CD14-positive monocyte (primary cell): ENCODE measurements at regions not wholly inside any gene's neighbourhood (a gene's known extent, or its start where the extent isn't known, plus 50 kb on each side); places are given as distances from the start of the nearest gene placed in this dataset.
A peak's percentile ranks its signal among the peaks of the same experiment; 100 is the strongest.

Experiments
- DNase-seq, 3 donors: peaks; one replicate each; pipeline ENCODE4 v3.0.0-alpha.2; 2011 to 2022
- H2AFZ ChIP-seq: 2 replicates; pipeline ENCODE4 v1.6.0; 2012; ENCODE audit warnings: mild to moderate bottlenecking, low read depth, low read length, inconsistent platforms; ENCODE audit not compliant: insufficient read depth, poor library complexity, severe bottlenecking
- H3K27ac ChIP-seq, 2 donors: 1 replicate in 1 of 2; 2 replicates in 1 of 2; pipeline ENCODE4 v1.5.1; 2012 to 2013; ENCODE audit warnings: low read length in 2 of 2, control low read depth in 1 of 2, inconsistent platforms in 1 of 2, low read depth in 1 of 2, mild to moderate bottlenecking in 1 of 2
- H3K27me3 ChIP-seq, 2 donors: one replicate each; pipeline versions ENCODE4 v1.6.0 to v1.6.1; 2011 to 2013; ENCODE audit warnings: low read length in 2 of 2; ENCODE audit not compliant: control insufficient read depth in 2 of 2, insufficient read depth in 2 of 2
- H3K36me3 ChIP-seq, 2 donors: replicated peaks in 1 of 2; 1 replicate in 1 of 2; 2 replicates in 1 of 2; pipeline versions ENCODE4 v1.5.1 to v1.6.1; 2012 to 2013; ENCODE audit warnings: low read length in 2 of 2, control low read depth in 1 of 2, inconsistent platforms in 1 of 2, mild to moderate bottlenecking in 1 of 2; ENCODE audit not compliant: insufficient read depth in 2 of 2, control insufficient read depth in 1 of 2
- H3K4me1 ChIP-seq, 2 donors: 1 replicate in 1 of 2; 2 replicates in 1 of 2; pipeline versions ENCODE4 v1.5.1 to v1.6.1; 2012 to 2013; ENCODE audit warnings: low read length in 2 of 2, control low read depth in 1 of 2, inconsistent platforms in 1 of 2, mild to moderate bottlenecking in 1 of 2, moderate library complexity in 1 of 2; ENCODE audit not compliant: insufficient read depth in 2 of 2, control insufficient read depth in 1 of 2
- H3K4me2 ChIP-seq: replicated peaks from 2 replicates; pipeline ENCODE3; 2012; ENCODE audit warnings: low read length, moderate library complexity, mild to moderate bottlenecking; ENCODE audit not compliant: poor library complexity, severe bottlenecking; ENCODE audit errors: extremely low read depth
- H3K4me3 ChIP-seq, 3 experiments: fragments of 200-600 bp in 1 of 3; sonication (generic) in 1 of 3; replicated peaks in 1 of 3; 1 replicate in 2 of 3; 2 replicates in 1 of 3; pipeline ENCODE4 v1.5.1; 2011 to 2013; ENCODE audit warnings: low read length in 3 of 3, mild to moderate bottlenecking in 3 of 3, control low read depth in 2 of 3, low read depth in 2 of 3, inconsistent platforms in 1 of 3, moderate library complexity in 1 of 3
- H3K79me2 ChIP-seq: 2 replicates; pipeline ENCODE4 v1.6.0; 2012; ENCODE audit warnings: mild to moderate bottlenecking, control low read depth, inconsistent platforms, low read length, moderate library complexity; ENCODE audit not compliant: insufficient read depth
- H3K9ac ChIP-seq: 2 replicates; pipeline ENCODE4 v1.6.0; 2017; ENCODE audit warnings: low read length, mild to moderate bottlenecking; ENCODE audit not compliant: insufficient read depth, poor library complexity, severe bottlenecking
- H3K9me3 ChIP-seq, 2 donors: replicated peaks in 1 of 2; 1 replicate in 1 of 2; 2 replicates in 1 of 2; pipeline versions ENCODE4 v1.5.1 to v1.6.1; 2012 to 2013; ENCODE audit warnings: low read length in 2 of 2, control low read depth in 1 of 2; ENCODE audit not compliant: control insufficient read depth in 1 of 2, insufficient read depth in 1 of 2
- H4K20me1 ChIP-seq: 2 replicates; pipeline ENCODE4 v1.6.0; 2012; ENCODE audit warnings: mild to moderate bottlenecking, low read length, control low read depth, moderate library complexity; ENCODE audit not compliant: insufficient read depth
- H3K27ac Mint-ChIP-seq, 7 donors: one replicate each; pipeline ENCODE4 v1.8.0; 2020; ENCODE audit warnings: mild to moderate bottlenecking in 7 of 7, mixed read lengths in 7 of 7, moderate library complexity in 6 of 7, inconsistent platforms in 2 of 7
- H3K27me3 Mint-ChIP-seq, 3 donors: one replicate each; pipeline ENCODE4 v1.8.0; 2021 to 2022; ENCODE audit warnings: low read depth in 3 of 3, mild to moderate bottlenecking in 3 of 3, mixed read lengths in 3 of 3, moderate library complexity in 3 of 3, inconsistent platforms in 1 of 3
- H3K36me3 Mint-ChIP-seq, 2 donors: one replicate each; pipeline ENCODE4 v1.8.0; 2020; ENCODE audit warnings: mixed read lengths in 2 of 2, inconsistent platforms in 1 of 2, mild to moderate bottlenecking in 1 of 2
- H3K4me1 Mint-ChIP-seq: one replicate; pipeline ENCODE4 v1.8.0; 2020; ENCODE audit warnings: mild to moderate bottlenecking, mixed read lengths
- H3K4me3 Mint-ChIP-seq, 2 donors: one replicate each; pipeline ENCODE4 v1.8.0; 2020; ENCODE audit warnings: mild to moderate bottlenecking in 2 of 2, mixed read lengths in 2 of 2, moderate library complexity in 1 of 2
- H3K9me3 Mint-ChIP-seq, 7 donors: one replicate each; pipeline ENCODE4 v1.8.0; 2020 to 2022; ENCODE audit warnings: mixed read lengths in 7 of 7, mild to moderate bottlenecking in 6 of 7, moderate library complexity in 6 of 7, inconsistent platforms in 2 of 7
- WGBS: methylation state at CpG from one replicate; pipeline ENCODE4 v1.1.5; 2013; ENCODE audit warnings: missing lambda C conversion rate; ENCODE audit not compliant: insufficient coverage; 5-methylcytosine and 5-hydroxymethylcytosine counted together
- intact Hi-C, 2 donors: fragments of 100-400 bp; cut with micrococcal nuclease; formaldehyde crosslinking; loops; one replicate each; pipeline versions ENCODE4 v1.15.0 to v1.15.1; 2023
- TF ChIP-seq, protein P1 (sequence below): fragments of 200-600 bp; IDR thresholded peaks from one replicate; pipeline ENCODE4 v1.8.0; 2022; ENCODE audit warnings: antibody characterized with exemption, mild to moderate bottlenecking

DNA sequence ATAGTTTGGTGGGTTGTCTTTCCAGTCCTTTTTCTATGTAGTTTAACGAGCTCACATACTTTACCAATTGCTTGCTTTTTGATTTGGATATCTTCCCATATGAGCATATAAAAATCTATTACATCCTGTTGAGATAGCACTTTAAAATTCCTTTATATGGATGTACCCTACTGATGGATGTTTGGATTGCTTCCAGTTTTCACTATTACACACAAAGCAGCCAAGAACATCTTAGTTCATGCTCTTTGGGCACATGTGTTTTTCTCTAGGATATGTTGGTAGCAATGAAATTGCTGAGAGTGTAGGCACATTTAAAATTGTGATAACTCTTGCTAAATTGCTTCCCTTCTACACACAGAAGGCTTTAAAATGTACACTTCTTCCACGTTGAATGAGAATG, 56.1 kb upstream of the NTRK2 start:
- peaks cover 0 to 7% of the 10 kb centered on the region in 2 donors for H3K9me3 ChIP-seq
- peaks cover 0 to 13% (median 7%) of the 10 kb centered on the region in 7 donors for H3K9me3 Mint-ChIP-seq
- no CpG with 5 or more reads among the region's 2 CpGs for WGBS

DNA sequence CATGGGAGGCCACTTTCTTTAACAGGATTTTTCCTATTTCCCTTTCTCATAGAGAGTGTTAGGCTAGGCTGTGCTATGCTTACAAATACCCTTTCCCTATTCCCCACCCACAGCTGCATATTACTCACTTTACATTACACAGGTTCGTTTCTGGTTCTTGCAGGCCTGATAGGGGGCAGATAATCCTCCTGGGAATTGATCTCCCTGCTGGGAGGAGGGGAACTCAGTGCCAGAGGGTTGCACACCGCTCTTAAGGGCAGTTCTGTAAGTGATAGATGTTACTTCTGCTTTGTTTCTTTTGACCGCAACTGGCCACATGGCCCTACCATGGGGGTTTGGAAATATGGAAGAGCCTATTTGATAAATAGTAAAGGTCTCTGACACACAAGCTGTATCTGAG, 54.0 kb upstream of the NTRK2 start:
- peaks cover 4% of the 10 kb centered on the region for H3K4me1 Mint-ChIP-seq
- intact Hi-C loops: loop anchor here in 1 of 2 donors (10.0 kb wide), 1 partner anchor 59 kb away; no protein-coding TSS in a partner anchor
- no peak overlapping the region for H2AFZ ChIP-seq
- H3K9me3 ChIP-seq: peaks cover 0 to 2% of the 10 kb centered on the region in 2 donors
- no peak overlapping the region for H3K27ac ChIP-seq
- H3K4me1 ChIP-seq: no peaks in the 10 kb centered on the region
- peaks cover 0 to 5% (median 0%) of the 10 kb centered on the region in 7 donors for H3K9me3 Mint-ChIP-seq
- DNase-seq: peak in 1 of 3 donors; percentile 11
- no peaks in the 10 kb centered on the region for H4K20me1 ChIP-seq
- H3K79me2 ChIP-seq: no peaks in the 10 kb centered on the region
- 67% methylated on average over 1 of the region's 3 CpGs for WGBS
- no peak overlapping the region for H3K4me3 ChIP-seq
- no peak overlapping the region for H3K9ac ChIP-seq
- no peak overlapping the region for H3K27ac Mint-ChIP-seq
- H3K4me2 ChIP-seq: no peak overlapping the region
- H3K27me3 Mint-ChIP-seq: peaks cover 0 to 2% (median 0%) of the 10 kb centered on the region in 3 donors
- H3K36me3 ChIP-seq: no peaks in the 10 kb centered on the region
- no peaks in the 10 kb centered on the region for H3K27me3 ChIP-seq
- no peaks in the 10 kb centered on the region for H3K36me3 Mint-ChIP-seq
- TF ChIP-seq, protein P1, sequence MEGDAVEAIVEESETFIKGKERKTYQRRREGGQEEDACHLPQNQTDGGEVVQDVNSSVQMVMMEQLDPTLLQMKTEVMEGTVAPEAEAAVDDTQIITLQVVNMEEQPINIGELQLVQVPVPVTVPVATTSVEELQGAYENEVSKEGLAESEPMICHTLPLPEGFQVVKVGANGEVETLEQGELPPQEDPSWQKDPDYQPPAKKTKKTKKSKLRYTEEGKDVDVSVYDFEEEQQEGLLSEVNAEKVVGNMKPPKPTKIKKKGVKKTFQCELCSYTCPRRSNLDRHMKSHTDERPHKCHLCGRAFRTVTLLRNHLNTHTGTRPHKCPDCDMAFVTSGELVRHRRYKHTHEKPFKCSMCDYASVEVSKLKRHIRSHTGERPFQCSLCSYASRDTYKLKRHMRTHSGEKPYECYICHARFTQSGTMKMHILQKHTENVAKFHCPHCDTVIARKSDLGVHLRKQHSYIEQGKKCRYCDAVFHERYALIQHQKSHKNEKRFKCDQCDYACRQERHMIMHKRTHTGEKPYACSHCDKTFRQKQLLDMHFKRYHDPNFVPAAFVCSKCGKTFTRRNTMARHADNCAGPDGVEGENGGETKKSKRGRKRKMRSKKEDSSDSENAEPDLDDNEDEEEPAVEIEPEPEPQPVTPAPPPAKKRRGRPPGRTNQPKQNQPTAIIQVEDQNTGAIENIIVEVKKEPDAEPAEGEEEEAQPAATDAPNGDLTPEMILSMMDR: no peak
- no peak overlapping the region for H3K4me3 Mint-ChIP-seq

More for the DNA sequence above, 56.1 kb upstream of the NTRK2 start:
- H3K27ac ChIP-seq: no peak overlapping the region
- intact Hi-C loops: loop anchor here in 1 of 2 donors (10.0 kb wide), 1 partner anchor 61 kb away; no protein-coding TSS in a partner anchor
- no peaks in the 10 kb centered on the region for H3K79me2 ChIP-seq
- H3K4me3 ChIP-seq: no peak overlapping the region
- no peak for DNase-seq
- Mint-ChIP-seq H3K27me3 (peaks cover 0 to 2% (median 0%) of the 10 kb centered on the region in 3 donors), H3K4me1 (no peaks in the 10 kb centered on the region), H3K27ac (no peak overlapping the region), H3K4me3 (no peak overlapping the region), H3K36me3 (no peaks in the 10 kb centered on the region)
- H3K4me2 ChIP-seq: no peak overlapping the region
- TF ChIP-seq, protein P1: no peak
- no peak overlapping the region for H3K9ac ChIP-seq
- H3K36me3 ChIP-seq: no peaks in the 10 kb centered on the region
- H2AFZ ChIP-seq: no peak overlapping the region
- H4K20me1 ChIP-seq: no peaks in the 10 kb centered on the region
- H3K4me1 ChIP-seq: no peaks in the 10 kb centered on the region
- H3K27me3 ChIP-seq: no peaks in the 10 kb centered on the region
